SU-DHL-6 (cell line): ENCODE measurements at regions not wholly inside any gene's neighbourhood (a gene's known extent, or its start where the extent isn't known, plus 50 kb on each side); places are given as distances from the start of the nearest gene placed in this dataset.

ENCODE experiments used
- H2AFZ ChIP-seq: fragments of 200-600 bp; sonication (generic); 2 replicates; pipeline ENCODE4 v1.6.1; 2014; ENCODE audit warnings: low read depth, mild to moderate bottlenecking, moderate library complexity, mixed read lengths, antibody characterized with exemption, low read length; ENCODE audit not compliant: severe bottlenecking
- H3F3A ChIP-seq: fragments of 200-600 bp; shearing (Covaris generic); 2 replicates; pipeline ENCODE4 v1.6.0; 2016; ENCODE audit warnings: antibody characterized with exemption, mild to moderate bottlenecking; ENCODE audit not compliant: insufficient read depth
- H3K27ac ChIP-seq: fragments of 200-600 bp; sonication (generic); 2 replicates; pipeline ENCODE4 v1.5.1; 2016; ENCODE audit warnings: low read depth, mild to moderate bottlenecking, low read length, moderate library complexity, mixed read lengths
- H3K27me3 ChIP-seq: fragments of 200-600 bp; sonication (generic), shearing (Covaris generic); 2 replicates; pipeline ENCODE4 v1.6.0; 2014; ENCODE audit warnings: mild to moderate bottlenecking, low read length
- H3K36me3 ChIP-seq: fragments of 200-600 bp; sonication (generic); 2 replicates; pipeline ENCODE4 v1.6.1; 2014; ENCODE audit warnings: mild to moderate bottlenecking, low read length, mixed read lengths
- H3K4me2 ChIP-seq: fragments of 300-600, 200-600 bp; shearing (Covaris generic), sonication (generic); 2 replicates; pipeline ENCODE4 v1.6.0; 2014; ENCODE audit warnings: low read length, low read depth, mild to moderate bottlenecking; ENCODE audit not compliant: poor library complexity, severe bottlenecking
- H3K4me3 ChIP-seq: fragments of 200-600 bp; sonication (generic); 2 replicates; pipeline ENCODE4 v1.5.1; 2014; ENCODE audit warnings: antibody characterized with exemption, low read length, mild to moderate bottlenecking, mixed read lengths; ENCODE audit not compliant: insufficient read depth, poor library complexity, severe bottlenecking
- H3K79me2 ChIP-seq: fragments of 200-600 bp; sonication (generic); 2 replicates; pipeline ENCODE4 v1.6.1; 2014; ENCODE audit warnings: mild to moderate bottlenecking, low read length, moderate library complexity; ENCODE audit not compliant: insufficient read depth
- H3K9ac ChIP-seq: fragments of 200-600 bp; sonication (generic); 2 replicates; pipeline ENCODE4 v1.7.0; 2014; ENCODE audit warnings: mild to moderate bottlenecking, low read length
- H3K9me2 ChIP-seq: fragments of 200-600 bp; sonication (generic); replicated peaks from 2 replicates; pipeline ENCODE4 v1.6.1; 2014; ENCODE audit warnings: low read length; ENCODE audit not compliant: insufficient read depth
- H3K9me3 ChIP-seq: fragments of 200-600 bp; sonication (generic); 2 replicates; pipeline ENCODE4 v1.6.1; 2014; ENCODE audit warnings: low read length, mixed read lengths; ENCODE audit not compliant: insufficient read depth
- H4K20me1 ChIP-seq: fragments of 200-600 bp; sonication (generic); 2 replicates; pipeline ENCODE4 v1.6.1; 2014; ENCODE audit warnings: low read depth, mild to moderate bottlenecking, antibody characterized with exemption, low read length, moderate library complexity, mixed read lengths
- EZH2phosphoT487 ChIP-seq: fragments of 200-600 bp; sonication (generic), shearing (Covaris generic); conservative IDR thresholded peaks from 2 replicates; pipeline ENCODE4 v1.6.1; 2018; ENCODE audit warnings: mild to moderate bottlenecking, antibody characterized with exemption, low read length, moderate library complexity, mixed read lengths
- TF ChIP-seq, protein P1 (sequence below): fragments of 200-600 bp; sonication (generic); IDR thresholded peaks from one replicate; pipeline ENCODE4 v1.5.1; 2017; ENCODE audit warnings: antibody characterized with exemption, mild to moderate bottlenecking, low read length, moderate library complexity; ENCODE audit not compliant: insufficient read depth, poor library complexity, severe bottlenecking

- Histone ChIP-seq H3K27ac (no peak overlapping the region), H3K9me3 (no peaks in the 10 kb centered on the region), H3K79me2 (no peaks in the 10 kb centered on the region), H3K27me3 (no peaks in the 10 kb centered on the region), H3K9ac (no peak overlapping the region), H3F3A (no peaks in the 10 kb centered on the region), H3K4me2 (no peak overlapping the region), H3K4me3 (no peak overlapping the region), H3K36me3 (no peaks in the 10 kb centered on the region), H4K20me1 (no peaks in the 10 kb centered on the region), H3K9me2 (no peaks in the 10 kb centered on the region), H2AFZ (no peak overlapping the region)
- TF ChIP-seq EZH2phosphoT487: no peak
- TF ChIP-seq, protein P1, sequence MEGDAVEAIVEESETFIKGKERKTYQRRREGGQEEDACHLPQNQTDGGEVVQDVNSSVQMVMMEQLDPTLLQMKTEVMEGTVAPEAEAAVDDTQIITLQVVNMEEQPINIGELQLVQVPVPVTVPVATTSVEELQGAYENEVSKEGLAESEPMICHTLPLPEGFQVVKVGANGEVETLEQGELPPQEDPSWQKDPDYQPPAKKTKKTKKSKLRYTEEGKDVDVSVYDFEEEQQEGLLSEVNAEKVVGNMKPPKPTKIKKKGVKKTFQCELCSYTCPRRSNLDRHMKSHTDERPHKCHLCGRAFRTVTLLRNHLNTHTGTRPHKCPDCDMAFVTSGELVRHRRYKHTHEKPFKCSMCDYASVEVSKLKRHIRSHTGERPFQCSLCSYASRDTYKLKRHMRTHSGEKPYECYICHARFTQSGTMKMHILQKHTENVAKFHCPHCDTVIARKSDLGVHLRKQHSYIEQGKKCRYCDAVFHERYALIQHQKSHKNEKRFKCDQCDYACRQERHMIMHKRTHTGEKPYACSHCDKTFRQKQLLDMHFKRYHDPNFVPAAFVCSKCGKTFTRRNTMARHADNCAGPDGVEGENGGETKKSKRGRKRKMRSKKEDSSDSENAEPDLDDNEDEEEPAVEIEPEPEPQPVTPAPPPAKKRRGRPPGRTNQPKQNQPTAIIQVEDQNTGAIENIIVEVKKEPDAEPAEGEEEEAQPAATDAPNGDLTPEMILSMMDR: no peak
Observed at GRCh38 chr2:236984046-236984445, 101.6 kb upstream of the COPS8 start.

- no peaks in the 10 kb centered on the region for H4K20me1 ChIP-seq
- no peak overlapping the region for H3K9ac ChIP-seq
- H3K36me3 ChIP-seq: no peaks in the 10 kb centered on the region
- H3K27me3 ChIP-seq: no peaks in the 10 kb centered on the region
- H3K4me3 ChIP-seq: no peak overlapping the region
- no peak overlapping the region for H3K4me2 ChIP-seq
- H3F3A ChIP-seq: no peaks in the 10 kb centered on the region
- H3K79me2 ChIP-seq: no peaks in the 10 kb centered on the region
- TF ChIP-seq, protein P1: no peak
- no peaks in the 10 kb centered on the region for H3K9me2 ChIP-seq
- no peak overlapping the region for H2AFZ ChIP-seq
- no peak overlapping the region for H3K27ac ChIP-seq
- H3K9me3 ChIP-seq: no peaks in the 10 kb centered on the region
Observed at GRCh38 chr2:236985761-236986339, 99.8 kb upstream of the COPS8 start.

GRCh38 chr2:236986524-236987330 lies 99.0 kb upstream of the COPS8 start:
- H3K9me3 ChIP-seq: no peaks in the 10 kb centered on the region
- H3F3A ChIP-seq: no peaks in the 10 kb centered on the region
- no peak overlapping the region for H2AFZ ChIP-seq
- no peak overlapping the region for H3K27ac ChIP-seq
- no peak overlapping the region for H3K4me2 ChIP-seq
- no peaks in the 10 kb centered on the region for H4K20me1 ChIP-seq
- no peak overlapping the region for H3K4me3 ChIP-seq
- TF ChIP-seq, protein P1: no peak
- TF ChIP-seq EZH2phosphoT487: no peak
- no peaks in the 10 kb centered on the region for H3K79me2 ChIP-seq
- no peaks in the 10 kb centered on the region for H3K36me3 ChIP-seq
- no peaks in the 10 kb centered on the region for H3K27me3 ChIP-seq
- no peak overlapping the region for H3K9ac ChIP-seq
- H3K9me2 ChIP-seq: no peaks in the 10 kb centered on the region
